HG02840 (cell line): ENCODE measurements at regions not wholly inside any gene's neighbourhood (a gene's known extent, or its start where the extent isn't known, plus 50 kb on each side); places are given as distances from the start of the nearest gene placed in this dataset.
A peak's percentile ranks its signal among the peaks of the same experiment; 100 is the strongest.

Source experiments
- ATAC-seq: cut with Tn5 transposase; IDR thresholded peaks from one replicate; pipeline ENCODE4 v1.9.1; 2021; ENCODE audit warnings: mild to moderate bottlenecking, moderate library complexity, moderate number of reproducible peaks; ENCODE audit not compliant: unreplicated experiment, low FRiP score

DNA sequence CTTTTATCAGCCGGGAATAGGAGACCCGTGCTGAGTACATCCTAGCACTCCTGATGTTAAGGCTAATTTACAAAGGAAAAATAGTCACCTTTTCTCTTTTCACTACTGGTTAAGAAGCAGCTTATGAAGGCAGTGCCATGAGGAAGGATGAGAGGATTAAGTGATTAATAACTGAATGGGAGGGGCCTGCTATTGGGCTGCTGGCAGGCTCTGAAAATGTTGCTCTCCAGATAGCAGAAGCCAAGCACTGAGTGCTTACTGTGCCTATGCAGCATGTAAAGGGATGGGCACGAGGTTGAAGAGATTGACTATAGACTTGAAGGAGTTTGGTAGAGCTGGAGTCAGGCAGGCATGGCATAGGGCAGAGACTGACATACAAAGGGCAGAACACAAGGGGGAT, 282.4 kb upstream of the THSD7B start:
- no peak for ATAC-seq

DNA sequence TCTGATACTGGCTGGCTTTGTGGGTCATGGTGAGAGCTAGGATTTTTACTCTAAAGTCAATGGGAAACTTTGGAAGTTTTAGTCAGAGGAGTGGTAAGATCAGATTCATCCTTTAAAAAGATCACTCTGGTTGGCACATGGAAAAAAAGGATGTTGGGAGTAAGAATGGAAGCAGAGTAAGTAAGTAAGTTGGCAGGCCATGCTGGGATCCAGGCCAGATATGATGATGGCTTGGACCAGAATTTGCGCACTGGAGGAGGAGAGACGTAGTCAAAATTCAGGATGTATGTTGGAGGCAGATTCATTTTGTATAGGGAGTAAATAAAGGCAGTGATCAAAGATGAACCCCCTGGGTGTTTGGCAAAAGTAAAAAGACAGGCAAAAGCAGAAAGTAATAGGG, 283.3 kb upstream of the THSD7B start:
- no peak for ATAC-seq

DNA sequence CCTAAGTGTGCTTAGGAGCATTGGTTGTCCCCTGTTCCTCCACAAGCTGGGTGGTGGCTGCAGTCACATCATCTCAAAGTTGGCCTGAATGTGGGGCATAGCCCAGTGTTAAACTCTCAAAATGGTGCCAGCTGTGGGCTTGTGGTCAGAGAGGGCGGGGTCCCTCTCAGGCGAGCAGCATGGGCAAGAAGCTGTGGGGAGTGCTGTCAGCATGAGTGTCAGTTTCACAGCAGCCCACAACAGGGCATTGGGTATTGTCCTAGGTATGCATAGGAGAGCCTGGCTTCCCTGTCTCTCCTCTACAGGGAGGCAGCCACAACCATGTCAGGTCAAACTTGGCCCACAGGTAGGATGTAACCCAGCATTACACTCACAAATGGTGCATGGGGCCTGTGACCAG, 285.6 kb upstream of the THSD7B start:
- no peak for ATAC-seq

DNA sequence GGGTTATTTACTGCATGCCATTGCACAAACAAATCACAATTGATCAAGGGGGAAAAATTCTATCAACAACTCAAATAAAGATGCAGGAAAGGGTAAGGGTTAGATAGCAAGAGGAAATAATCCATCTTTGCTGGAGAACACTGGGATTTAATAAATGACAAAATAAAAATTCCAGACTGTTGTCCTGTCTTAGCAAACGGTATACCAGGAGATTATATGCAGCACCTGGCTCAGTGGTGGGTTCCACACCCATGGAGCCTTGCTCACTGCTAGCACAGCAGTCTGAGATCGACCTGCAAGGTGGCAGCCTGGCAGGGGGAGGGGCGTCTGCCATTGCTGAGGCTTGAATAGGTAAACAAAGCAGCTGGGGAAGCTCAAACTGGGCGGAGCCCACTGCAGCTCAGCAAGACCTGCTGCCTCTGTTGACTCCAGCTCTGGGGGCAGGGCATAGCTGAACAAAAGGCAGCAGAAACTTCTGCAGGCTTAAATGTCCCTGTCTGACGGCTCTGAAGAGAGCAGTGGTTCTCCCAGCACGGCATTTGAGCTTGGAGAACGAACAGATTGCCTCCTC, 296.5 kb upstream of the THSD7B start:
- ATAC-seq, result no peak

DNA sequence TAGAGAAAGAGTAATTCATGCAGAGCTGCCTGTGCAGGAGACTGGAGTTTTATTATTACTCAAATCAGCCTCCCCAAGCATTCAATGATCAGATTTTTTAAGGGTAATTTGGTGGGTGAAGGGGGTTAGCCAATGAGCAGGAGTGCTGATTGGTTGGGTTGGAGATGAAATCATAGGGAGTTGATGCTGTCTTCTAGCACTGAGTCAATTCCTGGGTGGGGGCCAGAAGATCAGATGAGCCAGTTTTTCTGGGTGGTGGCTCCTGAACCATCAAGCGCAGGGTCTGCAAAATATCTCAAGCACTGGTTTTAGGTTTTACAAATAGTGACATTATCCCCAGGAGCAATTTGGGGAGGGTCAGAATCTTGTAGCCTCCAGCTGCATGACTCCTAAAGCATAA, 312.8 kb upstream of the THSD7B start:
- no peak for ATAC-seq

DNA sequence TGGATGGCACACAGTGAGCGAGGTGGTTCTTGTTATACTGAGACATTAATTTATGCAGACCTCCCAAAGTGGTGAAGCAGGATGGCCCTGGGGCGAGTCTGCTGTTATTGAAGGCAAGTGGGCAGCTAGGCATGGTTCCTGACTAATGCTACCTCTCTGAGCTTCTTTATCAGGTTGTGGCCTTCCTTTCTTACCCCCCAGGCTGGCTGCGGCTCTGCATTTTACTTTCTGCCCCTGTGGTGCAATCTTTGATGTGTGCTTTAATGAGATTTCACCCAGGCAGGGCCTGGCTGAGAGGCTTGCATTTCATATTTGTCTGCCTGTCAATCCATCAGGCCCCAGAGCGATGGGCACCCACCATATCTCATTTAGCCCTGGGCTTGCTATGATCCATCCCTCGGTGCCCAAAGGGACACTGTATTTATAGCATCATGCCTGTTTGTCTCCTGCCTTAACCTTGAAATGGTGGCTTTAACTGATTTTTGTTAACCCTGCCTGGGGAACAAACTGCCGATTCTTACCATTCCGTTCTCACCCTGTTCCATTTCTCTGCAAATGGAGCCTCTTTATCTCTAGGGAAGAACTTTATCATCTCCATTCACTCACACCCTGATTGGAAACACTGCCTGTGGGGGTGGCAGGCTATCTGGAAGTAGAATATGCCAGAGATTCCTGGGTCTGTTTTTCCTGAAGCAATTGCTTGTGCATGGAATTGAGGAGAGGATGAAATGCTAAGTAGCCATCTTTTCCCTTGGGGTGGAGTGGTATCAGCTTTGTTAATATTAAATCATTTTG, 316.2 kb upstream of the THSD7B start:
- ATAC-seq, result no peak

DNA sequence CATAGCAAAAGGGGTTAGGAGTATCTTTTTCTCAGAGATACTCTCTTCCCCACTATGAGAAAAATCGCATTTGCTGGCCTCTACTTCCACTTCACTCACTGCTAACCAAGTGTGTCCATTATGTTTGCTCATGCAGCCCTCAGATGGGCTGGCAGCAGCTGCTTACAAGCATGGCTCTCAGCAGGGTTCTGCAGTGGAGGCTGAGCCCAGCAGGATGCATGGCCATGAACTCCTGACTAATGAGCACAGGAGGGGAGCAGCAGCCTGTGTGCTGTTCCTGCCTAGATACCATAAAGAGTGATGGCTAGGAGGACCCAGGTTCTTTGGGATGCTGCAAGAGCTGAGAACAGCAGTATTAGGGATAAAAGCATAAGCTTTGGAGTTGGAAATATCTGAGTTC, 316.9 kb upstream of the THSD7B start:
- no peak for ATAC-seq

DNA sequence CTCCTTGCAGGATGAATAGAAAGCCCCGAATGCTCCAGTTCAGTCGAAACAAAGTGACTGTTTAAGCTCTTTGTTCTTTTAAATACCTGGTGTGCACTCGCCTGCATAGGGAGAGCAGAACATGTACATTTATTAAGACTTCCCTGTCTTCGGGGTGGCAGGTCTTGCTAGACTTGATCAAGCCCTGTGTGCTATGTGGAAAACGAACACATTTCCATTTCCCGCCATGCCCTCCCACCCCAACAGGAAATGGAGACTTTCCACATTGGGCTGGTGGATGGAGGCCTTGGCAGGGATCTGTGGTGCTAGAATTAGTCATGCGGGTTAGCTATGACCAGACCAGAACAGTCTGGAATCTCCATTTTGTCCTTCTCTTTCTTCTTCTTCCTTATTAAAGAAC, 321.0 kb upstream of the THSD7B start:
- ATAC-seq, result no peak

DNA sequence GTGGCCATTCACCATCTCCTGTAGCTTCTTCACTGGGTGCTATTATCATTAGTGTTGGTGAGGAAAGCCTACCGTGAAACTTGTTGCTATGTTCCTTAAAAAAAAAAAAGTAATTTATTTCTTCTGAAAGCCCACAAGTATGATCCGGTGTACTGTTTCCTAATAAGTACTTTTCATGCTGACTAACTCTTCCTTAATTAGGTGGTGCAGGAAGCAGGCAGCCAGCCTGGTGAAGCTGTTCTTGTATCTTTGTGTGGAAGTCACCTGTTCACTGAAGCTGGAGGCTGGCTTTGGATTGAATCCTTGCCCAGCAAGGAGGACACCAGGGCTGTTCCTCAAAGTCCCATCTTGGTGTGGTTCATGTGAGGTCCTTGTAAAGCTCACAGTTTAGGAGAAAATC, 321.7 kb upstream of the THSD7B start:
- ATAC-seq, result no peak

DNA sequence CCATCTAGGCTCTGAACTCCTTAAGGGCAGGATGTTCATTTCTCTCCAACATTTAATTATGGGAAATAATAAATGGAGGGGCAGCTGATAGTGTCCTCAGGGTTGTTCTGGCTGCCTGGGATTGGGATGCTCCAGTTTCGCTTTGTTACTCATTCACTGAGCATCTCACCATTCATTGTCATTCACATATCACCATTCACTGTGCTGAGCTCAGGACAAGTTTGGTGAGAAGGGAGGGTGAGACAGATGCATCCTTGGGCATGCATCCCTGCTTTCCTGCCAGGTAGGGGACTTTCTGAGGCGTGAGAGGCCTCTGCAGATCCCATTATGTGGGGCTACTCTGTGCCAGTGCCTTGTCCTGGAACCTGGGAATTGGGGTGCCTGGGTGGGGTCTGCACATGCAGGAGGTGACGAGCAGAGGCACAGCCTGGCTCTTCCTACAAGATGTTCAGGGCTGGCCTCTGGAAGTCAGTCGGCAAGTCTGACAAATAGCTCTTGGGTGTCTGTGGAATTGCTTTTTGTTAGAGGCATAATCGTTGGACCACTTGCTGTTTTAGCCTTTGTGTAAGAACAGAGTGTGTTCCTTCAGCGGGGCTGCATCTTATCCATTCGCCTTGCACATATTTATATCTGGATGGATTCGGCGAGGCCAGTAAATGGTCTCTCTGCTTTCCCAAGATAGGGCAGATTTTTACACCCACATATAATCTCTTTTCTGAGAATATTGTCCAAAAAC, 323.2 kb upstream of the THSD7B start:
- ATAC-seq, result no peak

DNA sequence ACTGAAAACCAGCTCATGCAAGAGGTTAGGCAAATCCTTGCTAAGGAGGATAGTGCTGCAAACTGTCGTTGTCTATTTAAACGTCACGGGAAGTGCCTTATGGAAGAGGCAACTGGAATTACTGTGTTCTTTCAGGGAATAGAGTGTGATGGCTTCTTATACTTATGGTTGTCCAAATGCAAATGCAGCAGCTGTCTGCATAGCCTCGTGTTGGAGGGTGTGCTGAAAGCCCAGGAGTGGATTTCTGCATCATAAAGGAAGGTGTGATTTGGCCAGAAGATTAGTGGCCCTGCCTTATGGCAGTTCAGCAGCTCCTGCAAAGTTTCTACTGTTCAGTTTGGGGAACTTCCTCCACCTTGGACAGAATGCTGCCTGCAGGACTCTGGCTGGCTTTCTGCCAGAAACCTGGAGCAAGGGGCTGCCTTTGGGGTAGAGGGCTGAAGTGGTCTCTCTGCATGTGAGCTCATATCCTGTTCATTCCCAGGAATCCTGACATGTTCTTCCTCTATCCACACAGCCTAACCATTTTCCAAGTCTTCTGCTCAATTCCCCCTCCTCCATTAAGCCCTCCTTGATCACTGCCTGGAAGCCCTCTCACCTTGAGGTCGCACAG, 321.2 kb upstream of the CXCR4 start:
- no peak for ATAC-seq

DNA sequence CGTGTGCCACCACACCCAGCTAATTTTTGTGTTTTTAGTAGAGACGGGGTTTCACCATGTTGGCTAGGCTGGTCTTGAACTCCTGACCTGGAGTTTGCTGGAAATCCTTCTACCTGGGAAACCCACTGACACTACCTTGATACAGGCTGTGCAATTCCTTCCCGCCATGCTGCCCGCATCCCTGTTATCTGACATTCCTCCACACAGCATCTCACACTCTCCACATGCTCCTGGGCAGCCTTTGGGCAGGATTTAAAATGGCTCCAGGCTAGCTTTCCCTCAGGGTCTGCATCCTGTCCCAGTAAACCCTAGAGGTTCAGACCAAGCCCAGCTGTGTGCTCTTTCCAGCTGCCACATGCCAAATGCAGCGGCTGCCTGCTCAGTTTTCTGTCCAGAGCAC, 319.5 kb upstream of the CXCR4 start:
- ATAC-seq, result no peak

DNA sequence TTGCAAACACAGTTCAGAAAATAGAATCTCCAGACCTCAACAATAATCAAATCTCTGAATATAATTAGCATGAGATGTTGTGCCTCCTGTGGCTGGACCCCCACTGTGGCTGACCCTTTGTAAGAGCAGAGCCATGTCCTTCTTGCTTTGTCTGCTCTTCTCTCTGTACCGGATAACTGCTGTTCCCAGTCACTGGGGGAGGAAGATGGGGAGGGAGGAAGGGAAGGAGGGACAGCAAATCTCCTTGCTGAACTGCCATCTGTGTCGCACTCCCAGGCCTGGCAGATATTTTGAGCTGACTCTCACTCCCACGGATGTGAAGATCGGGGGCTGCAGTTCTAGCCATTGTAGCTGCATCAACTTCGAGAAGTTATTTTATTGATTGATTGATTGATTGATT, 319.0 kb upstream of the CXCR4 start:
- ATAC-seq, result no peak

DNA sequence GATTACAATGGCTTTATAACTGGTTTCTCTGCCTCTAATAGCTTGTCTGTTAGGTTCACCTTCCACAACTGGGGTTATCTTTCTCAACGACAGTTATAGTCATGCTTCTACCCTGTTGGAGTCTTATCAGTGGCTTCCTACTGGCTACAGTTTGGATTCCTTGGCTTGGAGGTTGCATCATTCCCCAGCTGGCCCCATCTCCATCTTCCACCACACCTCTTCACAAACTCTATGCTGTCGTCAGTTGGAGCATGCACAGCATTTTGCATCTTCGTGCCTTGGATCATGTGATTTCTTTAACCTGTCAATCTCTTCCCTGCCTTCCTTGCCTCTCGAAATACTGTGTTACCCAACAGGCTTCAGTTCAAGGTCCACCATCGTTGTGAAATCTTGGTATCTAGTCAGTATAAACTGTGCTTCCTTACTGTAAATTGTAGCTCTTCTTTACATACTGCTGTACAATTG, 316.3 kb upstream of the CXCR4 start:
- no peak for ATAC-seq

DNA sequence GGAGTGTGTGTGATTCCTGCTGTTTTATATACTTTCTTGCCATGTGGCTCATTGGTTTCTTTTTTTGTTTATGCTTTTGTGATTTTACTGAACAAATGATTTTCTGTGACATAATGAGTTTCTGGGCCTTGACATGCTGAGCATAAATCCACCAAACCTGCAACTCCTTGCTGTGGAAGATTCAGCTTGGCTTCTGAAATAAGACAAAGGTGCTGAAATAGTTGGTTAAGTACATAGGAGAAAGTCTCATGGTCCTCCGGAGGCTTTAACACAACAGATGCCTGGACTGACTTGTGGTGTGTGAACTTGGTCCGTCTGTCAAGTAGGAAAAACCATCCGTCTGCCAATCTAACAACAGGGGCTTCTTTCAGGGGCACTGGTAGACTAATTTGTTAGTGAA, 315.3 kb upstream of the CXCR4 start:
- no peak for ATAC-seq

DNA sequence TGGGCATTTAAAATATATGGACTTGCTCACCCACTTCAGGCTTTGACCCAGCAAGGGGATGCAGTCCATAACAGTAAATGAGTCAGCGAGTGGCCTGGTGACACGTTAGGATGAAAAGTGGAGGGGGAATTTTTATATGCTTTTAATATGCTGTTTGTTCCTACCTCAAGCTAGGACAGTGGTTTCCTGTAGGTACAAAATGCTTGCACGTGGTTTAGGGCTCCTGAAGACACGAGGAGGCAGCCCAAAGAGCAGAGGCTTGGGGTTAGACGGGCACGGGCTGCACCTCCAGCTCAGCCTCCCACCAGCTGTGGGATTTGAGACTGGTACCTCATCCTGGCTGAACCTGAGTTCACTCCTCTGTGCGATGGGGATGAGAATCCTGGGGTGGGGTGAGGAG, 306.2 kb upstream of the CXCR4 start:
- ATAC-seq, result no peak

DNA sequence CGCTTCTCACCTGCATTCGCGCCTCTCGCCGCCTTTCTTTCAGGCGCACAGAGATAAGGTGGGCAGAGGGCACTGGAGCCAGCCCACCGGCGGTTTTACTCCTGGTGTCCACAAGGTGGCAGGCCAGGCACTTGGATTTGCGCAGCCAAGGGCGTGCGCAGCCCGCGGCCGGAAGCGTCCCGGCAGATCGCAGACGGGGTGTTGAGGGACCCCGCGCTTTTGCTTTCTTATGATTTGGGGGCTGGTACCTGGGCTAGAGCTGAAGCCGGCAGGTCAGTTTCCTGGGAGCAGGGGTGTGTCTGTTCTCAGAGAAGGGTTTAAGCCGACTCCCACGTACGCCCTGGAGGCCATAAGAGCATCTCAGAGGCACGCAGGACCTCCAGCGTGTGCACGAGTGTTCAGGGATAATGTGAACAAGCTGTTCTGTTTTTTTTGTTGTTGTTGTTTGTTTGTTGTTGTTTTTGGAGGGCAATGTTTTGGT, 305.6 kb upstream of the CXCR4 start:
- peak; percentile 99 for ATAC-seq

DNA sequence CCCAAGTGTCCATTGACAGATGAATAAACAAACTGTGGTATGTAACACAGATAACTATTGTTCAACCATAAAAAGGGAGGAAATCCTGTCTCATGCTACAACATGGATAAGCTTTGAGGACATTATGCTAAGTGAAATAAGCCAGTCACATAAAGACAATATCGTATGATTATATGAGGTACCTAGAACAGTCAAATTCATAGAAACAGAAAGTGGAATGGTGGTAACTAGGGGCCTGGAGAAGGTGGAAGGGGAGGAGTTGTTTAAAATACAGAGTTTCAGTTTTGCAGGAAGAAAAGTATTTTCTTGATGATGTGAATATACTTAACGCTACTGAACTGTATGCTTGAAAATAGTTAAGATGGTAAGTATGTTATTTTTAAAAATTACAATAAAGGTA, 304.6 kb upstream of the CXCR4 start:
- ATAC-seq, result no peak

DNA sequence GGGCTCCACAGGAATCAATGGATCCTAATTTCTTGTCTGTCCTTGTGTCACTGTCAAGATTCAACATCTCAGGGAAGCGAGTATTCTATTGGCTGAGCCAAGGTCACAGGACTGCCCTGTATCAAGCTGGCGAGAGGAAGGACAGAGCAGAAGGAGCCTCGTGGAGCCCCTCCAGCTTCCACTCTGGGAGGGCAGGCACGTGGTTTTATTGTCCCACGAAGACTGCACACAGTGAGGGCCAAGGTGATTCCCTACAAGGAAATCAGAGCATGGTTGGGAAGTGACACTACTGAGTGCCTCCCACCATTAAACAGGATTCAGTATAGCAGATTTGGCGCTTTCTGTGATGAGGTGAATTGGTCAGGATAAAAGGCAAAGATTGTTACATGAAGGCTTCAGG, 302.4 kb upstream of the CXCR4 start:
- ATAC-seq, result no peak

DNA sequence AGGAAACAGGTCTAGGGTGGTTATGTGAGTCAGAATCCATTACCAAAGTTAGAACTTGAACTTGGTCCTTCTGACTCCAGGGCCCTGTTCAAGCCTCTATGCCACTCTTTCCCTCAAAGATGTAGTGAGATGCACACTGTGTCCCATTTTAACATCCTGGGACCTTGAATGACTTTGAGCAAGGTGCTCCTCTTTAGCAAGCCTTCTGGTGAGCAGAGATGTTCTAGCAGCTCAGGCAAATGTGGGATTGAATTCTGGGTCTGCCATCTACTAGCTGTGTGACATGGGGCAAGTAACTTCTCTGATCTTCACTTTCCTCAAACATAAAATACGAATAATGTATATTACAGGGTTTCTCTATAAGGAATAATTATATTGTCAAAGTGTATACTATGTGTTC, 294.0 kb upstream of the CXCR4 start:
- no peak for ATAC-seq

DNA sequence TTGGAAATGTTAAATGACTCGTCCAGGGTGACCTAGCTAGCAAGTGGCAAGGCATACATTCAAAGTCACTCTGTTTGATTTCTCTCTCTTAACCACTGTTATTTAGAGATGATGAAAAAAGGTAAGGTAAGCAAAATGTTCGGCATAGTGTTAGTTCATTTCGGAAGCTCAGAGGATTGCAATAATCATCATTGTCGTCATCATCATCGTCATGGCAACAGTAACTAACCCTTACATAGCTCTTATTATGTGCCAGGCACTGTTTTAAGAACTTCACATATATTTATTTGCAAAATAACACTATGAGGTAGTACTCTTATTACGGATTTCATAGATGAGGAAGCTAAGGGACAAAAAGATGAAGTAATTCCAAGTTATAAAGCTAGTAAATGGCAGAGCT, 292.7 kb upstream of the CXCR4 start:
- ATAC-seq, result no peak
